ENCODE measurements at regions not wholly inside any gene's neighbourhood (a gene's known extent, or its start where the extent isn't known, plus 50 kb on each side); places are given as distances from the start of the nearest gene placed in this dataset.

DNA sequence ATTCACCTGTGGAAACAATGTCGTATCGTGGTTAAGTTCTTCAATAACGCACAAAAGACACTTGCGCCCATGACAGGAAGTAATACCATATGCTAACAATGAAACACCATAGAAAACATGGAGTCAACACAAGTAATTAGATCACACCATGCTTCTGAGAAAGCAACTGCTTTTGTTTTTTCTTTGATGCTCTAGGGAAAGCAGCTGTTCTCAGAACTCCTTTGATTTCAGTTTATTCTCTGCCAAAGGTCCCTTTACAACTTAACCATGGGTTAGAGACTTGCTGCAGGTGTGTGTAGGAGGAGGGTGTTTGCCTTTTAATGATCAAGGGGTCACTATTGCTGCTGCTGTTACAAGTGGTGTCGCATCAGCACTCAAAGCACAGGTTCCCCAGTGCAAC is 324.0 kb upstream of the SLCO3A1 start:
- TF ChIP-seq, protein P1, sequence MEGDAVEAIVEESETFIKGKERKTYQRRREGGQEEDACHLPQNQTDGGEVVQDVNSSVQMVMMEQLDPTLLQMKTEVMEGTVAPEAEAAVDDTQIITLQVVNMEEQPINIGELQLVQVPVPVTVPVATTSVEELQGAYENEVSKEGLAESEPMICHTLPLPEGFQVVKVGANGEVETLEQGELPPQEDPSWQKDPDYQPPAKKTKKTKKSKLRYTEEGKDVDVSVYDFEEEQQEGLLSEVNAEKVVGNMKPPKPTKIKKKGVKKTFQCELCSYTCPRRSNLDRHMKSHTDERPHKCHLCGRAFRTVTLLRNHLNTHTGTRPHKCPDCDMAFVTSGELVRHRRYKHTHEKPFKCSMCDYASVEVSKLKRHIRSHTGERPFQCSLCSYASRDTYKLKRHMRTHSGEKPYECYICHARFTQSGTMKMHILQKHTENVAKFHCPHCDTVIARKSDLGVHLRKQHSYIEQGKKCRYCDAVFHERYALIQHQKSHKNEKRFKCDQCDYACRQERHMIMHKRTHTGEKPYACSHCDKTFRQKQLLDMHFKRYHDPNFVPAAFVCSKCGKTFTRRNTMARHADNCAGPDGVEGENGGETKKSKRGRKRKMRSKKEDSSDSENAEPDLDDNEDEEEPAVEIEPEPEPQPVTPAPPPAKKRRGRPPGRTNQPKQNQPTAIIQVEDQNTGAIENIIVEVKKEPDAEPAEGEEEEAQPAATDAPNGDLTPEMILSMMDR (IDR thresholded peaks at IDR 0.05), result no peak
- no peak for TF ChIP-seq POLR2A (IDR thresholded peaks at IDR 0.05)

All from body of pancreas (tissue), 4 donors.